DMS53 (cell line): ENCODE measurements at regions not wholly inside any gene's neighbourhood (a gene's known extent, or its start where the extent isn't known, plus 50 kb on each side); places are given as distances from the start of the nearest gene placed in this dataset.
"Not testable (repeated sequence)": the region's sequence is repeated elsewhere in the genome, so short reads cannot be mapped to it uniquely, and the experiment has no call there.

Experiments used
- DNase-seq: peaks from one replicate; lab custom pipeline; 2025; lab: John Stamatoyannopoulos, UW

DNA sequence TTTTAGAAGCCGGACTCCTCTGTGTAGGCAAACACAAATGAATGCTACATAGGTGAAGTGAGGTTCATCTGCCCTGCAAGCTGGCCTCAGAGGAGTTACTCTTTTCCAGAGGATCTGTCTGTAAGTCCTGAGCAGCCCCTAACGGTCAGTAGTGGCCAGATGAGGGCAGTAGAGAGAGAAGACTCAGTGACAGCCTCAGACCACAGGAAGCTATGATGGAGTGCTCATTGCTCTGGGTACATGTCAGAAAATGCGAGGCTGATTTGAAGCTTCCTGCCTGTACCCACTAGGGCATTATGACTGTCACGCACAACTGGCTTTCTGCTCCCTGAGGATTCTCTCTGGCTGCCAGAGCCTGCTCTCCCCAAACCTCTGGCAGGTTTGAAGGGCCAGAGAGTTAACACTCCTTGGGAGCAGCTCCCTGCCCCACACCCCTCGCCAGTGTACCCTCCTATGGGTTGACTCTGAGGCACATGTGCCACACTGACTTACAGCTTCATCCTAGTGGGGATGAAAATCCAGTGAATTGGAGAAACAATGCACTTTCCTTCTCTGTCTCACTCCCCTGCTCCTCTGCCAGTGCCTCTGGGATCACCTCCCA, 141.5 kb downstream of the GABRG2 start:
- DNase-seq: peak; percentile 89

DNA sequence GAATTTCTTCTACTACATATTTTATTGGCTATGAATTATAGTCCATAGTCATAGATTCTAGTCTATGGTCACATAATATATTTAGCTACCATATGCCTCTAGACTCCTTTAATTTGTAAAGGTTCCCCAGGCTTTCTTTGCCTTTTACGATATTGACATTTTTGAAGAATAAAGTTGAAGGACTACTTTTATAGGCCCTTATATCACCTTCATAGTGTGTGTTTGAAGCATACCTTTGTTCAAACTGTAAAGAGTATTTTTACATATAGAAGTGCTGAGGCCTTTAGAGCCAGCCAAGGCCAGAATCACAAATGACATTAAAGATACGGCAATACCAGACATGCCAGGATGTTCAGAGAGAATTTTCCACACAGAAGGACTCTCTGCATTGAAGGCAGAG, 147.0 kb downstream of the GABRG2 start:
- DNase-seq: no peak

DNA sequence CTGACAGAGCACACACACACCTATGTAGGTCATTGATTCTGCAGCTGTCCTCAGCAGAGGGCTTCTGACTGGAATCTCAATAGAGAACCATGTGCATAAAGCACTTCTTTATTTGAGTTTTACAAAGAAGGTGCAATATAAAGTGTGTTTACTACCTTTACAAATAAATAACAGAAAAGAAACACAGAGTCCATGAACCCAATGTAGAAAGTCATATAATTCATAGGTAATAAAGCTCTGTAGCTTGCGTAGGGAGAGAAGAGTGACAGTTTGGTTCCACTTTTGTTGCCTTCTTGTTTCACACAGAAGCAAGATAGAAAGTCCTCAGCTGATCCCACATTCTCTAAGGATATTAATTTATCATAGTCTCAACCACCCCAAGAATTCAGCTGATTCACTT, 149.5 kb downstream of the GABRG2 start:
- no peak for DNase-seq

DNA sequence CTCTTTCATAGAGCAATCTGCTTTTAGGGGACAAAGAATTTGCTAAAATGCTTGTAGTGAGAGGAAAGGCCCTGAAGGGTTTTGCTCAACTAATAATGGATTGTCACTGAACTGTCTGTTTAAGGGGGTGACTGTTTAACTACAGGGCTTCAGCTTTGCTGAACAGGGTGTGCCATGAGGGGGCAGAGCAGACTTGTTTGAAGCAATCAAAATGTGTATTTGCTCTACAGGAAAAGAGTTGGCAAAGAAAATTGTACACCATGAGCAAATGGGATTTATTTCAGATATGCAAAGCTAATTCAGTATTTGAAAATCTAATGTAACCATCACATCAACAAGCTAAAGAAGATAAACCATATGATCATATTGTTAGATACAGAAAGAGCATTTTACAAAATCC, 154.3 kb downstream of the GABRG2 start:
- DNase-seq: peak; percentile 18

DNA sequence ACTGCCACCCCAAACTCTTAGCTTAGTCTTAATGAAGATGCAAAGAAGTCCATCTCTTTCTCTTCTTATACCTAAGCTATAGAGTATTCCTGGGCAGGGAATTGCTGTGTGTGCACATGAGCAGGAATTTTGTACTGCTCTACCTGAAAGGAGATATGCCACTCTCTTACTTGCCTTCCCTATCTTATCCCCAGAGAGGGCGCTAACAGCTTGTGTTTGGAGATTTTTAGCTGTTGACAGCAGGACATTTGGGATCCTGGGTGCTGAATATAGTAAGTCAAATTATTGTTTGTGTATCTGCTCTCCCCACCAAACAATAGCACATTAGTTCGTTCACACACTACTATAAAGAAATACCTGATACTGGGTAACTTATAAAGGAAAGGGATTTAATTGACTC, 159.5 kb downstream of the GABRG2 start:
- peak; percentile 57 for DNase-seq

DNA sequence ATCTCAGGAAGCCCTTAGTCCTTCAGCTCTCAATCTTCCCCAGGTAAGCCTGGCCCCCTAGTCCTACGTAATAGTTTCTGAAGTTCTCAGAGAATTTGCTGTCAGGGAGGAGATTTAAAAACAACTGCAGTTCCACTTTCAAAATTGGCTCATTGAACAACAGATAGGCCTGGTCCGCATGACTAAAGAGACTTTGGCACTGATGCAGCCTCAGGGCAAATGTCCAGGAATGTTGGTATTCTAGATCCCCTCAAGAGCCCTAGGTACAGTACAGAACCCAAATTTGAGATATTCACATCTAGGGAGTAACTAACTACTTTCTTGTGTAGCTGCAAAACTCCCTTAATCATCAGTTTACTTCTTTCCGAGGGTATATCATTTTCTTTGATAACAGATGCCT, 162.8 kb downstream of the GABRG2 start:
- no peak for DNase-seq

DNA sequence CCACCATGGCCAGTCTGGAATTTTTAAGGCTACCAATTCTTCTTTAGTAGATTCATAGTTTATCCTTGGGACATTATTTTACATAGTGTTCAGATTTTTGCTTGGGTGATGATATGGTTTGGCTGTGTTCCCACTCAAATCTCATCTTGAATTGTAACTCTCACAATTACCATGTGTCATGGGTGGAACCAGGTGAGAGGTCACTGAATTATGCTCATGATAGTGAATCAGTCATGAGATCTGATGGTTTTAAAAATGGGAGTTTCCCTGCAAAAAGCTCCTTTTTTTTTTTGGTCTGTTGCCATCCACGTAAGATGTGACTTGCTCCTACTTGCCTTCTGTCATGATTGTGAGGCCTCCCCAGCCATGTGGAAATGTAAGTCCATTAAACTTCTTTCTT, 163.9 kb downstream of the GABRG2 start:
- no peak for DNase-seq

DNA sequence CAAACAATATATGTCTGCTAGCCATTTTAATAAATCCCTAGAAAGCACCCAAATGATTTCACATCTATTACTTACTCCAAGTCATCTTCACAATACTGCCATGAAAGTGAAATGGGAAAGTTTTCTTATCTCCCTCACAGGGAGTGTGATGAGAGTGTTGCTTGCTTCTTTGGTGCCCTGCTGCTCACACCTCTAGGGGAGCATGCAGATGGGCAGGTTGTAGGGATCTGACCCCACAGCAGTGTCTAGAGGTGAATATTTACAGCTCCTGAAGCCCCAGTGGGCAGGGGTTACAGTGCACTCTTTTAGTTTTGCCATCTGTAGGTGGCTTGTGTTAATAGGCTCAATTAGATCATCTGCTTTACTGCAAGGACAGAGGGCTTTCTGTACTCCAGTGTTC, 173.2 kb downstream of the GABRG2 start:
- no peak for DNase-seq

DNA sequence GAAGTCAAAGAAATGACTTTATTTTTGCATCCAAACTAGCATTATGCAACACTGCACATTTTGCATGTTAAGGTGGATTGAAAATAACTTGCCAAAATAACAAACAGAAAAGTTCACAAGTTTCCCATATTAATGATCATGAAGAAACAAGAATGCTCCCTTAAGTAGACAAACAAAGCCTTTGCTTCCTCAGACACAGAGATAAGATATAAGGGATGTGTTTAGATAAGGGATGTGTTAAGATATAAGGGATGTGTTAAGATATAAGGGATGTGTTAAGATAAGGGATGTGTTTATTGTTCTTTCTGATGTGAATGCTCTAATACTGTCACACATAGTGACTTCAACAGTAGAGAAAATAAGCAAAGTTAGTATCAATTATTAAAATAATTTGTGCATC, 174.8 kb downstream of the GABRG2 start:
- no peak for DNase-seq

DNA sequence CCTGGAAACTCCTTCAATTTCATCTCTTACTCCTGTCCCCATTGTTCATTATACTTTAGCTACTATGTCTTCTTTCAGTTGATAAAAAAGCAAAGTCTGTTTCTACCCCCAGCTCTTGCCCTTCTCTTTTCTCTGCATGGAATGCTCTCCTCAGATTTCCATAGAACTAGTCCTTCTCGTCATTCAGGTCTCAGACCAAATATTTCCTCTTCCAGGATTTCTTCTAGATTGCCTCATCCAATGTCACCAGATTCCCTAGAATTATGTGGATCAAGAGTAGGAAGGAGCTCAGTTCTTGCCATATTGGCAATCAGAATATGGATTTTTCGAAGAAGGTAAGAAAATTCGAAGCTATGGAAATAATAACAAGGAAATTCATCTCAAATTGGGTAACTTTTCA, 176.1 kb downstream of the GABRG2 start:
- no peak for DNase-seq

DNA sequence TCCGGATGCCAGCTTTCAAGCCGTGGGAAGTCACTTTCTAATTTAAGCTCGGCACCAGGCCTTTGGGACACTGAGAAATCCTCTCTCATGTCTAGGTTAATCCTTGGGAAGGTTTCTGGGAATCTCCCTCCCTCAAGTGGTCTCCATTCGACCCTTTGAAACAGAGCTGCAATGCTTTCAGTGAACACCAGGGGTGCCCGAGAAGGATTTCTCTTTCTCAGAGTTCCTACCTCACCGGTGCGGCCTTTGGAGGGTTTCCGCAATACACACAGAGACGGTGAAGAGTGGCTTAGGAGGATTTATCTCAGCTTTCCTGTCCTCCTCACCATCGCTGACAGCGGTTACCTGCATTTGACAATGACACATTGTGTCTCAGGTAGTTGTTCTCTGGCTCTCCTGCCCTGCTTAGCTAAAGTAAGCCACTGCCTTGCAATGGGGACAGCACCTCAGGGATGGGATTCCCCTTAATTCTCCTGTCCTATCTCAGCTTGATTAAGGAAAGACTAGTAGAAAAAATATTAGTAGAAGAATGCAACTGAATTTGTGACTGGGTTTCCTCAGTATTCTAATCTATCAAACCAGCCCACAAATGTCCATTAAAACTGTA, 180.6 kb downstream of the GABRG2 start:
- peak; percentile 85 for DNase-seq

DNA sequence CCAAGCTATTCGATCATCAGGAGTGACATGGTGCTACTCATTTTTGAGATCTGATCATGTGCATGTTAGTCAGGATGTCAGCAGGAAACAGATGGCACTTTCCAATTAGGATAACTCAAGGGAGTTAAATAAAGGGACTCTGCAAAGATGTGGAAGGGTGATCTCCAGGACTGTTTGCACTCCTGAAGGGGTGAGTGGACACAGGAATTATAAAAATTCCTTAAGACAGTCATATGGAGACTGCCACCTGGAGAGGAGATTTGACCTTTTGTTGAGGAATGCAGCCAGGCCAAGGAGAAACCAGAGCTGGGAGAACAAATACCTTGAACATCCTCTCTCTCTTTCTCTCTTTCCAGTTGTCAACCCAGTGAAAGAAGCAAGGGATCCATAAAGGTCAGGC, 189.1 kb downstream of the GABRG2 start:
- DNase-seq: no peak

DNA sequence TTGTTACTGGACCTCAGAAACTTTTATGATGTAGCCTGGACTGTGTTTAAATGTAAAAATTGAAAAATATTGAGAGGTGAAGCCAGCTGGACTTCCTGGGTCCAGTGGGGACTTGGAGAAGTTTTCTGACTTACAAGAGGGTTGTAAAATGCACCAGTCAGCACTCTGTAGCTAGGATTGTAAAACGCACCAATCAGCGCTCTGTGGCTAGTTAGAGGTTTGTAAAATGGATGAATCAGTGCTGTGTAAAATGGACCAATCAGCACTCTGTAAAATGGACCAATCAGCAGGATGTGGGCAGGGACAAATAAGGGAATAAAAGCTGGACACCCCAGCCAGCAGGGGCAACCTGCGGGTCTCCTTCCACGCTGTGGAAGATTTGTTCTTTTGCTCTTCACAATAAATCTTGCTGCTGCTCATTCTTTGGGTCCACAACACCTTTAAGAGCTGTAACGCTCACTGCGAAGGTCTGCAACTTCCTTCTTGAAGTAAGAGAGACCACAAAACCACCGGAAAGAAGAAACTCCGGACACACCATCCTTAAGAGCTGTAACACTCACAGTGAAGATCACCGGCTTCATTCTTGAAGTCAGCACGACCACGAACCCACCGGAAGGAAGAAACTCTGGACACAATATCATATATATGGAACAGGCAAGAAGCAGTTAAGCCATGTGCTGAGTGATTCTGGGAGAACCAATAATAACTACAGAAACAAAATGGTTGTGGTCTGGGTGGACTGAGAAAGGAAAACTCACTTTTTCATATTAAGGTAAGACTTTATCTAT, 201.3 kb downstream of the GABRG2 start:
- DNase-seq: no peak

DNA sequence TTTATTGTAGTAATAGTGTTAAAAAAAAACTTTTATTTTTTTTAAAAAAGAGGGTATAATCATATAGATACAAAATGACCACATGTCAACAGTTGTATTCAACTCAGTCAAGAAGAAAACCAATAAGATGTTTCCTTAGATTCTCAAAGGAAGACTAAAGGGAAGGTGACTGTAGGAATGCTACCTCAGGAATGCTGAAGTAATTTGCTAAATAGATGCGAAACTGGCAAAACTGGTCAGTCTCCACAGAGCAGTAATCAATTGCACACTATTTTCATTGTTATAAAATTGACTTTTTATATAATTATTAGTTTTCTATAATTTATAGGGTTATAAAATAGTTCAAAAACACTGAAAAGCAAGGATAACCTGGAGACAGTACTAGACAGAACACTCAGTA, 204.8 kb downstream of the GABRG2 start:
- no peak for DNase-seq

DNA sequence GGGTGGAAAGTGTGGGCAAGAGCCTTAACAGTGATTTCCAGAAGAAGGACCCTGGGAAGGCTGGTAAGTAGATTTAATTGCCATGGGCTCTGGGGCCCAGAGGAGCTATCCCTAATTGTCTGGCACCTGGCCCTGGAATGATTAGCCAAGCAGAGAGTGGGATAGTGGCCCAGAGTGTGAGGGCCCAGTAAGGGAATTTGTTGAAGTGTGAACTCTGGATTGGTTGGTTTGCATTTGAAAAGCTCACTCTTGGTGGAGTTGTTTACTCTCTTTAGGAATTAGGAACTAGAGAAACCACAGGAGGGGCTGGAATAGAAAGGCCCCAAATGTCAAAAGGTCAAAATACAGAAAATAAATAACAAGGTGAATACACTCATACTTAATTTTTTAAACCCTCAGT, 207.1 kb downstream of the GABRG2 start:
- DNase-seq: no peak

DNA sequence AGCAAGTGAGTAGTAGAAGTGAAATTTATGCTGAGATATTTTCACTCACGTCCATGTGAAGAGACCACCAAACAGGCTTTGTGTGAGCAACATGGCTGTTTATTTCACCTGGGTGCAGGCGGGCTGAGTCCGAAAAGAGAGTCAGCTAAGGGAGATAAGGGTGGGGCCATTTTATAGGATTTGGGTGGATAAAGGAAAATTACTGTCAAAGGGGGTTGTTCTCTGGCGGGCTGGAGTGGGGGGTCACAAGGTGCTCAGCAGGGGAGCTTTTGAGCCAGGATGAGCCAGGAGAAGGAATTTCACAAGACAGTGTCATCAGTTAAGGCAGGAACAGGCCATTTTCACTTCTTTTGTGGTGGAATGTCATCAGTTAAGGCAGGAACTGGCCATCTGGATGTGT, 207.8 kb downstream of the GABRG2 start:
- DNase-seq: not testable (repeated sequence)

DNA sequence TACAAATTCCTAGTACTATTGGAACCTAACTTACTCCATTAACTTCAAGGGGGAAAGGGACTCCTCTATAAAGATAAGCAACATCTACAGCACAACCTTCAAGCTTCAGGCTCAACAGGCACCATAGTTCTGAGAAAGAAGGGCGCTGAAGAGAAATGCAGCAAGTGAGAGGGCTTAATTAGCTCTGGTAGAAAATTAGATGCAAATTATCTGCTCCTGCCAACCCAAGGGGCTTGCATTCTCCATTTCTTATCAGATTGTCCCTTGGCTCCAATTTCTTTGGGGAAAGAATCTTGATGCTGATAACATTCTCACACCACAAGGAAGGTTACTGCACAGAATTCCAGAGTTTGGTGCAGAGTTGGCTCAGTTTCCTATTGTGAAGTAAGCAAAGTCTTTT, 214.6 kb downstream of the GABRG2 start:
- DNase-seq: no peak

DNA sequence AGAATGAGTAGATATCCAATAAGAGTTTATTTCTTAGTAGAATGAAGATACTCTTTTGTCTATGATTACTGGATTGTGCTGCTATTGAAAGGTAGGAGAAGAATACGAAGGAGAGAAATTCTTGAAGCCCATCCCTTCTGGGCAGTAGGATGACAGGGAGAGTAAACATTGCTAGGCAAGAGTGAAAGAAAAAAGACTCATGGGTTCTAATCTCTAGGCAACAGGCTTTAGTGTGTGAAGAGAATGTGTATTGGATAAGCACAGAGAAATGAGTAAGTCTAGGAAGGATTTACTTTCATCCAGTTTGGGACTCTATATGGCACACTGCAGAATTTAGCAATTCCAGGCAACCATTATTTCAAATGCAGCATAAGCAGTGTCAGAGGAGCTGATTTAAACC, 216.0 kb downstream of the GABRG2 start:
- DNase-seq: no peak

DNA sequence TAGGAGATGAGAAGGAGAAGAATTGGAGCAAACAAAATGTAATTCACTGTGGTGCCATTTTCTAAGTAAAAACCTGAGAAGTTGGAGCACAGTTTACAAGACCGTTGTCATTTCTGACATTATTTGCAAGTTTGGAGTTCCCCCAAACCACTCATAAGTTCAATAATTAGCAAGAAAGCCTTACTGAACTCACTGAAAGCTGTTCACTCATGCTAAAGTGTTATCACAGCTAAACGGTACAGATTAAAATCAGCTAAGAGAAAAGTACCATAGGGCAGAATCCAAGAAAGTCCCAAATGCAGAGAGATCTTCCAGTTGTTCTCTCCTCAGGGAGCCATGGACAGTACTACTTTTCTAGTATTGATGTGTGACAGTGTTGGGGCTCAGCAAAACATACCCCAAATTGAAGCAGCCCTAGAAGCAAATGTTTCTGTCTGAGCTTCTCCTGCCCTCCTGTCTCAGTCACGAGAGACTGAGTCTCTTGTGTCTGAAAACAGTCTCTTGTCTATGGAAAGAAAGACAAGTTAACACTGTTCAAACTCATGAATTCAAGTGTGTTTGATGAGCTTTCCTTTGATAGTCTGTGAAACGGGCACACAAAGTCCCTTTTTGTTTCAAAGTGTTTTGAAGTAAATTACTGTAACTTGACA, 221.2 kb downstream of the GABRG2 start:
- no peak for DNase-seq

DNA sequence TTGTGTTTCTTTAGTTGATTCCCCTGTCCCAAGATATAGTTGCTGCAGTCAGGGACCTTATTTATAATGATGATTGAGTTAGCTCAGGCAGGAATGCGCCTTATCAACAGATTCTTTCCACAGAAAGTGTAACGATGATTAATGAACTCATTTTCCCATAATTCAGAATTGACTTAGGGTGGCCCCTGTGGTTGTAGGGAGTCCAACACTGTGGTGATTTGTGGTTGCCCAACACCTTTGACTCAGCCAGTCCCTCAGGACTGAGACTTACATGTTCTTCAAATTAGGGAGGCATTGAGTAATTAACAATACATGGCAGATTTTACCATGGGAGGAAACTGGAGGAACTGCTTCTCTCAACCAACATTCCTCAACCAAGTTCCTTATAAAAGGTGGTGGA, 221.9 kb downstream of the GABRG2 start:
- no peak for DNase-seq

DNA sequence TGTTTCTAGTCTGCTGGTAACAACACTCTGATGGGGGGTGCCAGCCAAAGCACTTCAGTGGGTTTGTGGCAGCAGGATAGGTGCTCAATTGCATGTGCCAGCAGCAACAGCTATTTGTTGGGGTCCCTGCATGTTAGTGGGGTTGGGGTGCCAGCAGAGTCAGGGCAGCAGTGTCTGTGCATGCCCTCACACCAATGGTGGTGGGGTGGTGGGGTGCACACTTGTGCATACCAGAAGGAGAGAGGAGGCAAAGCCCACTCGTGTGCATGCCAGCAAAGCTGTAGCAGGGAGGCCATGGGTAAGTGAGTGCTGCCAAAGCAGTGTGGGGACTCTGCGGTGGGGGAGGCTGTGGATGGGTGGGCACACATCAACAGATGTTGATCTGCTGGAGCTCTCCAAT, 232.2 kb downstream of the GABRG2 start:
- no peak for DNase-seq

DNA sequence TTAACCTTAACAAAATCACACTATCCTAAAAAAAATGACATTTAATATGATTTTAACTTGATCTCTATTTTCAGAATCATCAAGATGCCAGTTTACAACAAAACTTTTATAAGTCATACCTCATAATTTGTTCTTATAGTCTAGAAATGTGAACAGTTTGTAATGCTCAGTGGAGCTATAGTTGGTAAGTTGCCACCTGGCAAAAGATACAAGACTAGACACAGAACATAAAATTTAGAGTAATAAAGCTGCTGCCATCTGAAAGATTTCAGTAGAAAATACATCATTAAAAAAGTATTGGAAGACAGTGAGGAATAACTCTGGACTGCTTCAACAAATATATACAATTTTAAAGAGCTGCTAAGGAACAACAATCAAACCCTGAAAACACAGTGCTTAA, 233.8 kb downstream of the GABRG2 start:
- DNase-seq: no peak

DNA sequence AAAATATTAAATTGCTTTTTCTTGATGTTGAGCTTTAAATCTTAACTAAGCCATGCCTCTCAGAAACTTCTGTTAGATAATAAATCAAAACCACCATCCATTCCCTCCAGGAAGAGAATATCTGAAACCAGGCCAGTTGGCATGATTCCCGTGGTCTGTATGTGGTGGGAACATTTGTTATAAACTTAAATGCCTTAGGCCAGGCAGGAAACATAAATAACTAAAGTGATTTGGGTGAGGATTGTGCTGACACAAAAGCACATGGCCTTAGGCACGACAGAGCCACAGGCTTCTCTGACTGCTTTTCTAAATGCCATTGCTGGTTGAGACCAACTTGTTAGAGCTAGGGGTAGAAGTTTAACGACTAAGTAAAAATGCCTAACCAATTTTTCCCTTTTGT, 255.9 kb downstream of the GABRG2 start:
- DNase-seq: no peak
